Tibial nerve (tissue), 3 donors: ENCODE measurements at regions not wholly inside any gene's neighbourhood (a gene's known extent, or its start where the extent isn't known, plus 50 kb on each side); places are given as distances from the start of the nearest gene placed in this dataset.

Experiments
- POLR2A ChIP-seq, 2 donors: fragments of 450-650 bp; IDR thresholded peaks; one replicate each; pipeline ENCODE4 v1.6.1; 2017; ENCODE audit warnings: antibody characterized with exemption in 2 of 2, mild to moderate bottlenecking in 2 of 2, moderate library complexity in 2 of 2
- TF ChIP-seq, protein P1 (sequence below), 5 experiments: fragments of 200-600 bp in 3 of 5; fragments of 450-650 bp in 2 of 5; sonication (generic) in 3 of 5; IDR thresholded peaks; one replicate each; pipeline ENCODE4 v1.5.1; 2016 to 2019; ENCODE audit warnings: antibody characterized with exemption in 5 of 5, mild to moderate bottlenecking in 3 of 5, moderate library complexity in 2 of 5

DNA sequence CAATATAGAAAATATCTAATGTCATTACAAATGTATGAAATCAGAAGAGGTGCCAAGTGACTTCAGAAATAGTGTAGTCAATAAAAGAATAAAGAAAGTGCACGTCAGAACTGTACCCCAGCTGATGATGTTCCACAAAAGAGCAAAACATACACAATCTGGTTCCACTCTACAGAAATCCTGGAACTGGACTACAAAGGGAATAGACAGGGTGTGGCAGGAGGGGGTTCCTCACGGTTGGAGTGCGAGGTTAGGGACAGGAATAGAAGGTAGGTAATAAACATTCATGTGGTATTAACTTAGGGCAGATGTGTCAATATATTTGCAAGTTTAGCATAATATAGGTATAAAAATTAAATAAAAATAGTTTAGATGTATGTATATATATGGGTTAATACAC, 103.3 kb upstream of the GOLGA6L6 start:
- TF ChIP-seq, protein P1, sequence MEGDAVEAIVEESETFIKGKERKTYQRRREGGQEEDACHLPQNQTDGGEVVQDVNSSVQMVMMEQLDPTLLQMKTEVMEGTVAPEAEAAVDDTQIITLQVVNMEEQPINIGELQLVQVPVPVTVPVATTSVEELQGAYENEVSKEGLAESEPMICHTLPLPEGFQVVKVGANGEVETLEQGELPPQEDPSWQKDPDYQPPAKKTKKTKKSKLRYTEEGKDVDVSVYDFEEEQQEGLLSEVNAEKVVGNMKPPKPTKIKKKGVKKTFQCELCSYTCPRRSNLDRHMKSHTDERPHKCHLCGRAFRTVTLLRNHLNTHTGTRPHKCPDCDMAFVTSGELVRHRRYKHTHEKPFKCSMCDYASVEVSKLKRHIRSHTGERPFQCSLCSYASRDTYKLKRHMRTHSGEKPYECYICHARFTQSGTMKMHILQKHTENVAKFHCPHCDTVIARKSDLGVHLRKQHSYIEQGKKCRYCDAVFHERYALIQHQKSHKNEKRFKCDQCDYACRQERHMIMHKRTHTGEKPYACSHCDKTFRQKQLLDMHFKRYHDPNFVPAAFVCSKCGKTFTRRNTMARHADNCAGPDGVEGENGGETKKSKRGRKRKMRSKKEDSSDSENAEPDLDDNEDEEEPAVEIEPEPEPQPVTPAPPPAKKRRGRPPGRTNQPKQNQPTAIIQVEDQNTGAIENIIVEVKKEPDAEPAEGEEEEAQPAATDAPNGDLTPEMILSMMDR (IDR thresholded peaks at IDR 0.05) = no peak
- no peak for TF ChIP-seq POLR2A (IDR thresholded peaks at IDR 0.05)
